ENCODE measurements at regions not wholly inside any gene's neighbourhood (a gene's known extent, or its start where the extent isn't known, plus 50 kb on each side); places are given as distances from the start of the nearest gene placed in this dataset.

DNA sequence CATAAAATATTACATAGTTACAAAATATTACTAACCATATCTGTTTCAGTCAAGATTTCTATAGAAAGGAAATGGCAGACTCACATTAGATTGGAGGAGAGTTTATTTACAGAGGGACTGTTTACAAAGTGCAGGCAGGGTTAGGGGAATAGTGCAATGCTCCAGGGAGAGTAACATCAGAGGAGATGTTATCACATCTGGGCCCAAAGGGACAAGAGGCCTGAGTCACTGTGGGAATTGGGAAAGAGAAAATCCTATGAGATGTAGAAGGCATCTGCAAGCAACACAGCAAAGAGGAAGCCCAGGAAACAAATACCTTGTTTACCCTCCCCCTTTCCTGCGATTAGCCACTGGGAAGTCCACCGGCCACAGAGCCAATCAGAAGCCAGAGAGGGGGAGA, 227.3 kb upstream of the TANK start:
- TF ChIP-seq, protein P1, sequence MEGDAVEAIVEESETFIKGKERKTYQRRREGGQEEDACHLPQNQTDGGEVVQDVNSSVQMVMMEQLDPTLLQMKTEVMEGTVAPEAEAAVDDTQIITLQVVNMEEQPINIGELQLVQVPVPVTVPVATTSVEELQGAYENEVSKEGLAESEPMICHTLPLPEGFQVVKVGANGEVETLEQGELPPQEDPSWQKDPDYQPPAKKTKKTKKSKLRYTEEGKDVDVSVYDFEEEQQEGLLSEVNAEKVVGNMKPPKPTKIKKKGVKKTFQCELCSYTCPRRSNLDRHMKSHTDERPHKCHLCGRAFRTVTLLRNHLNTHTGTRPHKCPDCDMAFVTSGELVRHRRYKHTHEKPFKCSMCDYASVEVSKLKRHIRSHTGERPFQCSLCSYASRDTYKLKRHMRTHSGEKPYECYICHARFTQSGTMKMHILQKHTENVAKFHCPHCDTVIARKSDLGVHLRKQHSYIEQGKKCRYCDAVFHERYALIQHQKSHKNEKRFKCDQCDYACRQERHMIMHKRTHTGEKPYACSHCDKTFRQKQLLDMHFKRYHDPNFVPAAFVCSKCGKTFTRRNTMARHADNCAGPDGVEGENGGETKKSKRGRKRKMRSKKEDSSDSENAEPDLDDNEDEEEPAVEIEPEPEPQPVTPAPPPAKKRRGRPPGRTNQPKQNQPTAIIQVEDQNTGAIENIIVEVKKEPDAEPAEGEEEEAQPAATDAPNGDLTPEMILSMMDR (IDR thresholded peaks at IDR 0.05): no peak
- TF ChIP-seq POLR2A (IDR thresholded peaks at IDR 0.05): no peak

Measured in Peyer's patch (tissue), 4 donors.